Osteoblast (primary cell): ENCODE measurements at regions not wholly inside any gene's neighbourhood (a gene's known extent, or its start where the extent isn't known, plus 50 kb on each side); places are given as distances from the start of the nearest gene placed in this dataset.

Experiments
- DNase-seq: peaks from one replicate; pipeline ENCODE4 v3.0.0; 2011; ENCODE audit warnings: low spot score, mixed read lengths; ENCODE audit not compliant: insufficient read length; ENCODE audit errors: missing footprints
- H2AFZ ChIP-seq: 2 replicates; pipeline ENCODE4 v1.6.0; 2011; ENCODE audit warnings: mild to moderate bottlenecking, low read length
- H3K27ac ChIP-seq: 2 replicates; pipeline ENCODE4 v1.5.1; 2011; ENCODE audit warnings: mild to moderate bottlenecking, low read depth, low read length, moderate library complexity
- H3K27me3 ChIP-seq: 2 replicates; pipeline ENCODE4 v1.6.0; 2012; ENCODE audit warnings: mild to moderate bottlenecking, control low read depth, inconsistent platforms, low read length, moderate library complexity; ENCODE audit not compliant: insufficient read depth
- H3K36me3 ChIP-seq: 2 replicates; pipeline ENCODE4 v1.5.1; 2011; ENCODE audit warnings: mild to moderate bottlenecking, low read length, control low read depth, moderate library complexity; ENCODE audit not compliant: insufficient read depth
- H3K4me1 ChIP-seq: 2 replicates; pipeline ENCODE4 v1.5.1; 2011; ENCODE audit warnings: mild to moderate bottlenecking, low read length, control low read depth, moderate library complexity; ENCODE audit not compliant: insufficient read depth
- H3K4me2 ChIP-seq: 2 replicates; pipeline ENCODE4 v1.6.0; 2011; ENCODE audit warnings: mild to moderate bottlenecking, low read length; ENCODE audit not compliant: insufficient read depth
- H3K4me3 ChIP-seq: fragments of 200-600 bp; sonication (generic); 3 replicates; pipeline ENCODE4 v1.5.1; 2012; ENCODE audit warnings: mild to moderate bottlenecking, low read length, inconsistent platforms; ENCODE audit not compliant: insufficient read depth
- H3K79me2 ChIP-seq: 2 replicates; pipeline ENCODE4 v1.6.0; 2012; ENCODE audit warnings: mild to moderate bottlenecking, low read length, control low read depth, inconsistent platforms; ENCODE audit not compliant: insufficient read depth
- H3K9me3 ChIP-seq: 2 replicates; pipeline ENCODE4 v1.5.1; 2011; ENCODE audit warnings: low read depth, low read length, control low read depth
- H4K20me1 ChIP-seq: 2 replicates; pipeline ENCODE4 v1.6.0; 2012; ENCODE audit warnings: mild to moderate bottlenecking, low read length, control low read depth; ENCODE audit not compliant: insufficient read depth
- CTCF ChIP-seq: IDR thresholded peaks from 2 replicates; pipeline ENCODE4 v1.5.1; 2011; ENCODE audit warnings: mild to moderate bottlenecking, low read depth, low read length, moderate library complexity; ENCODE audit errors: extremely low read depth

DNA sequence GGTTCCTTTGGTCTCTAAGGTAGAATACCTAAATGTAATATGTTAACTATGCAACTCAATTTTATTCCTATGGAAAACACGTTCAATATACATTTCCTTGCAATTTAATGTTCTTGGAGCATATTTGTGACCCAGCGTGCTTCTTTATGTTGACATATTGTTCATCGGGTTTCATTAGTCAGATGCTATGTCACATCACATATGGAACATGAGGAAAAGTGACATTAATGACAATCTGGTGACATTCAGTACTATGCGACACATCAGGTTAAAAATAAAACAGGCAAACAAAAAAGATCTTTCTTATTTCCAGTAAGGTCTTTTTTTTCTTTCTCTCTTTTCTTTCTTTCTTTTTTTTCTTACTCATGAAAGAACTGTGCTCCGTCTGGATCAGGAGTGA, 135.6 kb upstream of the SMIM21 start:
- Histone ChIP-seq H3K9me3 (no peaks in the 10 kb centered on the region), H3K36me3 (no peaks in the 10 kb centered on the region), H3K4me2 (no peak overlapping the region), H3K4me3 (no peak overlapping the region), H3K27me3 (no peaks in the 10 kb centered on the region), H3K79me2 (no peaks in the 10 kb centered on the region), H3K4me1 (no peaks in the 10 kb centered on the region), H4K20me1 (no peaks in the 10 kb centered on the region), H3K27ac (no peak overlapping the region), H2AFZ (no peak overlapping the region)
- no peak for TF ChIP-seq CTCF
- DNase-seq: no peak

DNA sequence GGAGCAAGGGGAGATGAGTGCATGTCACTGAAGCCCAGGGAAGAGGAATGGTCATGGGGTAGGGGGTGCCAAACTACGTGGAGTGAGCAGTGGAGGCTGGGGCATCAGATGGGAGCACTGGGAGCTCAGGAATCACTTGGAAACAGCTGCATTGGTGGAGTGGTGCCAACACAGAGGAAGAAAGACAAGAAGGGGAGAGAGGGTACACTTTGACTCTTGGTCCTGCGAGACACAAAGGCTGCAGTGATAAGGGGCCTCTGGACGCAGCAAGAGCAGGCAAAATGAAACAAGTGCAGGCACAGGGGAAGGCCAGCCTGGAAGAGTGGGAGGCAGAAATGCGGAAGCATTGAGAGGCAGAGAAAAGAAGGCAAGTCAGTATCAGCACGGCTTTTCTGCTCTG, 134.7 kb upstream of the SMIM21 start:
- H3K9me3 ChIP-seq: no peaks in the 10 kb centered on the region
- TF ChIP-seq CTCF: no peak
- H4K20me1 ChIP-seq: no peaks in the 10 kb centered on the region
- no peaks in the 10 kb centered on the region for H3K79me2 ChIP-seq
- no peaks in the 10 kb centered on the region for H3K36me3 ChIP-seq
- DNase-seq: no peak
- no peak overlapping the region for H3K4me3 ChIP-seq
- H2AFZ ChIP-seq: no peak overlapping the region
- no peak overlapping the region for H3K4me2 ChIP-seq
- no peak overlapping the region for H3K27ac ChIP-seq
- no peaks in the 10 kb centered on the region for H3K4me1 ChIP-seq
- H3K27me3 ChIP-seq: no peaks in the 10 kb centered on the region

- no peaks in the 10 kb centered on the region for H3K9me3 ChIP-seq
- no peak for DNase-seq
- H3K79me2 ChIP-seq: no peaks in the 10 kb centered on the region
- no peaks in the 10 kb centered on the region for H3K27me3 ChIP-seq
- H4K20me1 ChIP-seq: no peaks in the 10 kb centered on the region
- H3K4me2 ChIP-seq: no peak overlapping the region
- no peak overlapping the region for H3K4me3 ChIP-seq
- H3K36me3 ChIP-seq: no peaks in the 10 kb centered on the region
- H2AFZ ChIP-seq: no peak overlapping the region
- no peak overlapping the region for H3K27ac ChIP-seq
- H3K4me1 ChIP-seq: no peaks in the 10 kb centered on the region
- TF ChIP-seq CTCF: no peak
Measured at GRCh38 chr18:75558790-75559189, 131.3 kb upstream of the SMIM21 start.

DNA sequence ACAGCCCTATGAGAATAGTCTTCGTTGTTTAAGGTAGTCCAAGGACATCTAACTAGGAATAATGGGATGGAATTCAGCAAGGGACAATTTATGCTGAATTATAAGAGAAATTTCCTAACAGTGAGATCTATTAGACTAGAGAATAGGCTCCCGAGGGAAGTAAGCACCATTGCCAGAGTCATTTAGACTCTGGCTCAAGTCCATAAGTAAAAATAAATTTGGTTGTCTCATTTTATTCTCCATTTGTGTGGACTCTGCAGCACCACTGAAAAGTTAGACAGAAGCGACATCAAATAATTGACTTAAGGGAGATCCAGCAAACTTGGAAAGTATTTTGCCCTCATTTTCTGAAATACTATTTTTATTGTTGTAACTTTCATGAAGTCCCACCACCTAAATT, 129.3 kb upstream of the SMIM21 start:
- no peak for DNase-seq
- Histone ChIP-seq H4K20me1 (no peaks in the 10 kb centered on the region), H3K36me3 (no peaks in the 10 kb centered on the region), H3K79me2 (no peaks in the 10 kb centered on the region), H2AFZ (no peak overlapping the region), H3K4me1 (no peaks in the 10 kb centered on the region), H3K4me2 (no peak overlapping the region), H3K9me3 (no peaks in the 10 kb centered on the region), H3K4me3 (no peak overlapping the region), H3K27ac (no peak overlapping the region), H3K27me3 (no peaks in the 10 kb centered on the region)
- no peak for TF ChIP-seq CTCF
